ENCODE measurements at regions not wholly inside any gene's neighbourhood (a gene's known extent, or its start where the extent isn't known, plus 50 kb on each side); places are given as distances from the start of the nearest gene placed in this dataset.

GRCh38 chr5:175222621-175223020 is 221.4 kb downstream of the DRD1 start:
- no peak overlapping the region for H3K4me3 ChIP-seq (ENCODE audit: low read depth, low read length, poor library complexity, severe bottlenecking)
- H4K20me1 ChIP-seq (ENCODE audit: insufficient read depth, low read length): no peaks in the 10 kb centered on the region
- POLR2A ChIA-PET: no interaction called here
- H3K9me3 ChIP-seq (ENCODE audit: low read length): no peaks in the 10 kb centered on the region
- intact Hi-C loops (cut with micrococcal nuclease; ENCODE audit: unreplicated experiment): no loop called here
- H3K4me2 ChIP-seq (ENCODE audit: low read length): no peak overlapping the region
- H2AFZ ChIP-seq (ENCODE audit: low read length): no peak overlapping the region
- TF ChIP-seq, protein P1, sequence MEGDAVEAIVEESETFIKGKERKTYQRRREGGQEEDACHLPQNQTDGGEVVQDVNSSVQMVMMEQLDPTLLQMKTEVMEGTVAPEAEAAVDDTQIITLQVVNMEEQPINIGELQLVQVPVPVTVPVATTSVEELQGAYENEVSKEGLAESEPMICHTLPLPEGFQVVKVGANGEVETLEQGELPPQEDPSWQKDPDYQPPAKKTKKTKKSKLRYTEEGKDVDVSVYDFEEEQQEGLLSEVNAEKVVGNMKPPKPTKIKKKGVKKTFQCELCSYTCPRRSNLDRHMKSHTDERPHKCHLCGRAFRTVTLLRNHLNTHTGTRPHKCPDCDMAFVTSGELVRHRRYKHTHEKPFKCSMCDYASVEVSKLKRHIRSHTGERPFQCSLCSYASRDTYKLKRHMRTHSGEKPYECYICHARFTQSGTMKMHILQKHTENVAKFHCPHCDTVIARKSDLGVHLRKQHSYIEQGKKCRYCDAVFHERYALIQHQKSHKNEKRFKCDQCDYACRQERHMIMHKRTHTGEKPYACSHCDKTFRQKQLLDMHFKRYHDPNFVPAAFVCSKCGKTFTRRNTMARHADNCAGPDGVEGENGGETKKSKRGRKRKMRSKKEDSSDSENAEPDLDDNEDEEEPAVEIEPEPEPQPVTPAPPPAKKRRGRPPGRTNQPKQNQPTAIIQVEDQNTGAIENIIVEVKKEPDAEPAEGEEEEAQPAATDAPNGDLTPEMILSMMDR (conservative IDR thresholded peaks at IDR 0.05; ENCODE audit: low read length): no peak
- no peak for TF ChIP-seq EZH2phosphoT487 (IDR thresholded peaks at IDR 0.05; ENCODE audit: borderline replicate concordance, low read depth, low read length)
- DNase-seq (ENCODE audit: low spot score): no peak
- no peaks in the 10 kb centered on the region for H3K79me2 ChIP-seq (ENCODE audit: insufficient read depth, low read depth, low read length)
- no peaks in the 10 kb centered on the region for H3K36me3 ChIP-seq (ENCODE audit: insufficient read depth, low read length)
- no peak overlapping the region for H3K27ac ChIP-seq (ENCODE audit: low read depth, low read length, poor library complexity, severe bottlenecking)
- BruUV-seq (replicated peaks): no TSS peak
- no peaks in the 10 kb centered on the region for H3K9me2 ChIP-seq (ENCODE audit: insufficient read depth, low read length)
- CTCF ChIA-PET (ENCODE audit: unreplicated experiment): no interaction called here
- H3K4me1 ChIP-seq (ENCODE audit: insufficient read depth, low read length, poor library complexity, severe bottlenecking): no peaks in the 10 kb centered on the region

- Histone ChIP-seq H3K9me3 (ENCODE audit: low read length) (no peaks in the 10 kb centered on the region), H3K36me3 (ENCODE audit: insufficient read depth, low read length) (no peaks in the 10 kb centered on the region), H3K4me2 (ENCODE audit: low read length) (no peak overlapping the region), H3K4me3 (ENCODE audit: low read depth, low read length, poor library complexity, severe bottlenecking) (no peak overlapping the region), H2AFZ (ENCODE audit: low read length) (no peak overlapping the region), H3K27ac (ENCODE audit: low read depth, low read length, poor library complexity, severe bottlenecking) (no peak overlapping the region), H3K4me1 (ENCODE audit: insufficient read depth, low read length, poor library complexity, severe bottlenecking) (no peaks in the 10 kb centered on the region), H3K9me2 (ENCODE audit: insufficient read depth, low read length) (no peaks in the 10 kb centered on the region), H4K20me1 (ENCODE audit: insufficient read depth, low read length) (no peaks in the 10 kb centered on the region), H3K79me2 (ENCODE audit: insufficient read depth, low read depth, low read length) (no peaks in the 10 kb centered on the region)
- CTCF ChIA-PET (ENCODE audit: unreplicated experiment): no interaction called here
- intact Hi-C loops (cut with micrococcal nuclease; ENCODE audit: unreplicated experiment): no loop called here
- POLR2A ChIA-PET: interaction anchor here (0.6 kb wide), 1 partner anchor 13 kb away, joined by 3 read pairs; no protein-coding TSS in a partner anchor
- no TSS peak for BruUV-seq (replicated peaks)
- no peak for TF ChIP-seq EZH2phosphoT487 (IDR thresholded peaks at IDR 0.05; ENCODE audit: borderline replicate concordance, low read depth, low read length)
- TF ChIP-seq, protein P1 (conservative IDR thresholded peaks at IDR 0.05; ENCODE audit: low read length): no peak
- DNase-seq (ENCODE audit: low spot score): no peak
Observed at GRCh38 chr5:175220549-175220948, 223.4 kb downstream of the DRD1 start.

- H3K9me2 ChIP-seq (ENCODE audit: insufficient read depth, low read length): no peaks in the 10 kb centered on the region
- no peak overlapping the region for H3K4me2 ChIP-seq (ENCODE audit: low read length)
- H3K9me3 ChIP-seq (ENCODE audit: low read length): no peaks in the 10 kb centered on the region
- POLR2A ChIA-PET: no interaction called here
- no peak for TF ChIP-seq EZH2phosphoT487 (IDR thresholded peaks at IDR 0.05; ENCODE audit: borderline replicate concordance, low read depth, low read length)
- TF ChIP-seq, protein P1 (conservative IDR thresholded peaks at IDR 0.05; ENCODE audit: low read length): no peak
- no peak for DNase-seq (ENCODE audit: low spot score)
- no peaks in the 10 kb centered on the region for H3K4me1 ChIP-seq (ENCODE audit: insufficient read depth, low read length, poor library complexity, severe bottlenecking)
- CTCF ChIA-PET (ENCODE audit: unreplicated experiment): no interaction called here
- no peak overlapping the region for H3K27ac ChIP-seq (ENCODE audit: low read depth, low read length, poor library complexity, severe bottlenecking)
- H4K20me1 ChIP-seq (ENCODE audit: insufficient read depth, low read length): no peaks in the 10 kb centered on the region
- no peak overlapping the region for H2AFZ ChIP-seq (ENCODE audit: low read length)
- H3K4me3 ChIP-seq (ENCODE audit: low read depth, low read length, poor library complexity, severe bottlenecking): no peak overlapping the region
- intact Hi-C loops (cut with micrococcal nuclease; ENCODE audit: unreplicated experiment): no loop called here
- no peaks in the 10 kb centered on the region for H3K79me2 ChIP-seq (ENCODE audit: insufficient read depth, low read depth, low read length)
- H3K36me3 ChIP-seq (ENCODE audit: insufficient read depth, low read length): no peaks in the 10 kb centered on the region
- no TSS peak for BruUV-seq (replicated peaks)
Observed at GRCh38 chr5:175219366-175219765, 224.6 kb downstream of the DRD1 start.
